Neutrophil (primary cell): ENCODE measurements at regions not wholly inside any gene's neighbourhood (a gene's known extent, or its start where the extent isn't known, plus 50 kb on each side); places are given as distances from the start of the nearest gene placed in this dataset.

Source experiments
- H3K27ac ChIP-seq: fragments of 200-600 bp; sonication (generic); 2 replicates; pipeline ENCODE4 v1.5.1; 2016; ENCODE audit warnings: mild to moderate bottlenecking, moderate library complexity
- H3K27me3 ChIP-seq: fragments of 200-600 bp; sonication (generic); 2 replicates; pipeline ENCODE4 v1.6.0; 2016; ENCODE audit warnings: mild to moderate bottlenecking
- H3K36me3 ChIP-seq: fragments of 200-600 bp; sonication (generic); 2 replicates; pipeline ENCODE4 v1.5.1; 2017
- H3K4me1 ChIP-seq, 2 experiments: fragments of 200-600 bp in 1 of 2; sonication (generic) in 1 of 2; 1 replicate in 1 of 2; 2 replicates in 1 of 2; pipeline versions ENCODE4 v1.5.1 to v1.6.1; 2013 to 2016; ENCODE audit warnings: low read depth in 1 of 2, low read length in 1 of 2, mild to moderate bottlenecking in 1 of 2, moderate library complexity in 1 of 2; ENCODE audit not compliant: control insufficient read depth in 1 of 2, insufficient read depth in 1 of 2
- H3K4me3 ChIP-seq, 2 experiments: fragments of 200-600 bp in 1 of 2; sonication (generic) in 1 of 2; 1 replicate in 1 of 2; 2 replicates in 1 of 2; pipeline ENCODE4 v1.5.1; 2013 to 2016; ENCODE audit warnings: low read depth in 1 of 2, low read length in 1 of 2, mild to moderate bottlenecking in 1 of 2, moderate library complexity in 1 of 2
- H3K9me3 ChIP-seq: fragments of 200-600 bp; sonication (generic); 2 replicates; pipeline ENCODE4 v1.5.1; 2016
- TF ChIP-seq, protein P1 (sequence below): fragments of 200-600 bp; sonication (generic); IDR thresholded peaks from 2 replicates; pipeline ENCODE4 v1.5.1; 2016; ENCODE audit warnings: antibody characterized with exemption

DNA sequence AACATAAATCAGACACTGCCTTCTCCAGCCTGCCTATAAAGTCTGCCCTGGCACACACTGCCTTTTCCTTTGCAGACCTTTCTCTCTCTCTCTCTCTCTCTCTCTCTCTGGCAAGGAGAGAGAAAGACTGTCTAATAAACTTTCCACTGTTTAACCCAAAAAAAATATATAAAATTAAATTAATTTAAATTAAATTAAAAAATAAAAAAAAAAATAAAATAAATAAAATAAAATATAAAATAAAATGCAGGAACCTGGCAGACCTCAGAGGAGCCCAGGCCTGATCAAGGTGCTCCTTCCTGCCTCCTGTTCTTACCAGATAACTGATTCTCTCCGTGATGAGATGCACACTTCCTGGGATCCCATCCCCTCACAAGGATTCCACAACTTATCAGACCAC is 103.9 kb upstream of the VASH1 start:
- H3K27ac ChIP-seq = no peak overlapping the region
- peaks cover 20% of the 10 kb centered on the region for H3K27me3 ChIP-seq
- no peak overlapping the region for H3K4me3 ChIP-seq
- no peaks in the 10 kb centered on the region for H3K9me3 ChIP-seq
- H3K36me3 ChIP-seq = no peaks in the 10 kb centered on the region
- H3K4me1 ChIP-seq = no peaks in the 10 kb centered on the region
- TF ChIP-seq, protein P1, sequence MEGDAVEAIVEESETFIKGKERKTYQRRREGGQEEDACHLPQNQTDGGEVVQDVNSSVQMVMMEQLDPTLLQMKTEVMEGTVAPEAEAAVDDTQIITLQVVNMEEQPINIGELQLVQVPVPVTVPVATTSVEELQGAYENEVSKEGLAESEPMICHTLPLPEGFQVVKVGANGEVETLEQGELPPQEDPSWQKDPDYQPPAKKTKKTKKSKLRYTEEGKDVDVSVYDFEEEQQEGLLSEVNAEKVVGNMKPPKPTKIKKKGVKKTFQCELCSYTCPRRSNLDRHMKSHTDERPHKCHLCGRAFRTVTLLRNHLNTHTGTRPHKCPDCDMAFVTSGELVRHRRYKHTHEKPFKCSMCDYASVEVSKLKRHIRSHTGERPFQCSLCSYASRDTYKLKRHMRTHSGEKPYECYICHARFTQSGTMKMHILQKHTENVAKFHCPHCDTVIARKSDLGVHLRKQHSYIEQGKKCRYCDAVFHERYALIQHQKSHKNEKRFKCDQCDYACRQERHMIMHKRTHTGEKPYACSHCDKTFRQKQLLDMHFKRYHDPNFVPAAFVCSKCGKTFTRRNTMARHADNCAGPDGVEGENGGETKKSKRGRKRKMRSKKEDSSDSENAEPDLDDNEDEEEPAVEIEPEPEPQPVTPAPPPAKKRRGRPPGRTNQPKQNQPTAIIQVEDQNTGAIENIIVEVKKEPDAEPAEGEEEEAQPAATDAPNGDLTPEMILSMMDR = no peak

- Histone ChIP-seq H3K36me3 (no peaks in the 10 kb centered on the region), H3K27me3 (peaks cover 20% of the 10 kb centered on the region), H3K4me1 (no peaks in the 10 kb centered on the region), H3K4me3 (no peak overlapping the region), H3K27ac (no peak overlapping the region), H3K9me3 (no peaks in the 10 kb centered on the region)
- TF ChIP-seq, protein P1 = no peak
These were observed 103.4 kb upstream of the VASH1 start for GRCh38 chr14:76657846-76658245.

DNA sequence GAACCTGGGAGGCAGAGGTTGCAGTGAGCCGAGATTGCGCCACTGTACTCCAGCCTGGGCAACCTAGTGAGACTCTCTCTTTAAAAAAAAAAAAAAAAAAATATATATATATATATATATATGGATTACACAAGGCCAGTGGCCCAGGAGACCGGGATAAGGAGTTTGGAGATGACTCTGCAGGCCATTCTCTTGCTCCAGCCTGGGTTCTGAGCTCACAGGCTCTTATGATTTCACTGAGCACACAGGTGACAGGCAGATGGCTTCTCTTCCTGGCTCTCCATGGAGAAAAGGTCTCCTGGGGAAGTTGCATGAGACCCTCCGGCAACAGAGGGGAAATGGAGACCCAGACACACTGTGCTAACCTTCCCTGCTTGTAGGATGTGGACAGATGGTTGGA is 98.7 kb upstream of the VASH1 start:
- H3K27ac ChIP-seq = no peak overlapping the region
- TF ChIP-seq, protein P1 = no peak
- no peaks in the 10 kb centered on the region for H3K9me3 ChIP-seq
- no peaks in the 10 kb centered on the region for H3K36me3 ChIP-seq
- H3K4me3 ChIP-seq = no peak overlapping the region
- H3K4me1 ChIP-seq = no peaks in the 10 kb centered on the region
- peaks cover 19% of the 10 kb centered on the region for H3K27me3 ChIP-seq

DNA sequence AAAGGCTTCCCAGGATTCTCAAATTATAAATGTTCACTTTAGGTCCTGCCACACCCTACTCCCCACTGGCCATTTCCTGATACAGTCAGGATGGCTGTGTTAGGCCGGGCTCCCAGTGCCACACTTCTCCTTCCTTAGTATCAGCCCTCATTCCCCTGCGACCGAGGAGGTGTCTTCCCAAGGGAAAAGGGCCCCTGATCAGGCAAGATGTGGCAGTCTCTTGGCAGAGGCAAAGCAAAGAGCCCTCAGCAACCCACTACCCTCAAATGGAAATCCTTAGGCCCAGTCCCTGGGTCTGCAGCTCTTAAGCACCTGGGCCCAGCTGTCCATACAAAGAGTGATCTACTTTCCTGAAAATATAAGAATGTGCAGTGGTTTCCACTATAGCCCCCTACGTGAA is 96.5 kb upstream of the VASH1 start:
- Histone ChIP-seq H3K9me3 (no peaks in the 10 kb centered on the region), H3K27ac (no peak overlapping the region), H3K36me3 (no peaks in the 10 kb centered on the region), H3K4me3 (no peak overlapping the region), H3K4me1 (no peaks in the 10 kb centered on the region), H3K27me3 (peaks cover 19% of the 10 kb centered on the region)
- TF ChIP-seq, protein P1 = no peak

GRCh38 chr14:76666746-76667145 is 94.5 kb upstream of the VASH1 start:
- Histone ChIP-seq H3K27me3 (peaks cover 21% of the 10 kb centered on the region), H3K4me1 (no peaks in the 10 kb centered on the region), H3K4me3 (no peak overlapping the region), H3K27ac (no peak overlapping the region), H3K9me3 (no peaks in the 10 kb centered on the region), H3K36me3 (no peaks in the 10 kb centered on the region)
- TF ChIP-seq, protein P1 = no peak

DNA sequence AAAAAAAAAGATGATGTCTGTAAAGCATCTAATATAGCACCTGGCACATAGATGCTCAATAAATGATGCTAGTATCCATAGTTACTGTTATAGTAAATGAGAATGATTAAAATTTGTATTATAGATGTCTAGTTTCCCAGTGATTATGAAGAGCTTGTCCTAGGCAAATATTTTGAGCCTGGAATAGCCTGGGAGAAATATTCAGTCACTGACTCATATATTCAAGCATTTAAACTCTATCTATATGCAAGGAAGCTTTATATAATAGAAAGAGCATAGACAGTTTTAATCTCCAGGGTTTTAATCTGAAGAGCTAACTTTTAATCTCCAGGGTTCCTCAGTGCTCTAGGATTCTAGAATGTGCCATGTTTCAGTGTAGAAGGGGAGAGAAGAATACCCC is 91.5 kb upstream of the VASH1 start:
- TF ChIP-seq, protein P1 = no peak

More for the DNA sequence above, 91.5 kb upstream of the VASH1 start:
- Histone ChIP-seq H3K4me1 (no peaks in the 10 kb centered on the region), H3K4me3 (no peak overlapping the region), H3K27ac (no peak overlapping the region), H3K9me3 (no peaks in the 10 kb centered on the region), H3K27me3 (peaks cover 31% of the 10 kb centered on the region), H3K36me3 (no peaks in the 10 kb centered on the region)
